Smooth muscle cell (in vitro differentiated cells): ENCODE measurements at regions not wholly inside any gene's neighbourhood (a gene's known extent, or its start where the extent isn't known, plus 50 kb on each side); places are given as distances from the start of the nearest gene placed in this dataset.

Source experiments
- DNase-seq: peaks from one replicate; lab custom pipeline; 2025; ENCODE audit not compliant: unreplicated experiment; lab: John Stamatoyannopoulos, UW
- H2AFZ ChIP-seq: fragments of 200-600 bp; sonication (generic); 2 replicates; pipeline ENCODE4 v1.6.0; 2016; ENCODE audit warnings: antibody characterized with exemption, low read depth, mild to moderate bottlenecking
- H3F3A ChIP-seq: fragments of 200-600 bp; sonication (generic); 2 replicates; pipeline ENCODE4 v1.6.0; 2017; ENCODE audit warnings: antibody characterized with exemption, low read depth
- H3K27ac ChIP-seq: fragments of 200-600 bp; sonication (generic); 2 replicates; pipeline ENCODE4 v1.5.1; 2016; ENCODE audit warnings: low read depth, mild to moderate bottlenecking
- H3K27me3 ChIP-seq: fragments of 200-600 bp; sonication (generic); 2 replicates; pipeline ENCODE4 v1.6.1; 2016; ENCODE audit warnings: low read depth, mild to moderate bottlenecking
- H3K36me3 ChIP-seq: fragments of 200-600 bp; sonication (generic); 2 replicates; pipeline ENCODE4 v1.5.1; 2016; ENCODE audit warnings: low read depth
- H3K4me1 ChIP-seq: fragments of 200-600 bp; sonication (generic); 2 replicates; pipeline ENCODE4 v1.5.1; 2016; ENCODE audit warnings: low read depth
- H3K4me2 ChIP-seq: fragments of 200-600 bp; sonication (generic); 2 replicates; pipeline ENCODE4 v1.6.0; 2016; ENCODE audit warnings: mild to moderate bottlenecking
- H3K4me3 ChIP-seq: fragments of 200-600 bp; sonication (generic); 2 replicates; pipeline ENCODE4 v1.5.1; 2016; ENCODE audit warnings: mild to moderate bottlenecking
- H3K79me2 ChIP-seq: fragments of 200-600 bp; sonication (generic); 2 replicates; pipeline ENCODE4 v1.6.0; 2016; ENCODE audit warnings: low read depth, mild to moderate bottlenecking
- H3K9ac ChIP-seq: fragments of 200-600 bp; sonication (generic); 2 replicates; pipeline ENCODE4 v1.6.0; 2016; ENCODE audit warnings: low read depth
- H3K9me3 ChIP-seq: fragments of 200-600 bp; sonication (generic); replicated peaks from 2 replicates; pipeline ENCODE4 v1.5.1; 2016; ENCODE audit warnings: low read depth
- H4K20me1 ChIP-seq: fragments of 200-600 bp; sonication (generic); 2 replicates; pipeline ENCODE4 v1.6.0; 2016; ENCODE audit warnings: low read depth
- WGBS: methylation state at CpG from one replicate; pipeline ENCODE4 v1.1.7; 2016; ENCODE audit warnings: low lambda C conversion rate; 5-methylcytosine and 5-hydroxymethylcytosine counted together
- TF ChIP-seq, protein P1 (sequence below): fragments of 200-600 bp; sonication (generic); IDR thresholded peaks from 2 replicates; pipeline ENCODE4 v1.5.1; 2017; ENCODE audit warnings: borderline replicate concordance, mild to moderate bottlenecking, antibody characterized with exemption; ENCODE audit not compliant: insufficient read depth, poor library complexity, severe bottlenecking

DNA sequence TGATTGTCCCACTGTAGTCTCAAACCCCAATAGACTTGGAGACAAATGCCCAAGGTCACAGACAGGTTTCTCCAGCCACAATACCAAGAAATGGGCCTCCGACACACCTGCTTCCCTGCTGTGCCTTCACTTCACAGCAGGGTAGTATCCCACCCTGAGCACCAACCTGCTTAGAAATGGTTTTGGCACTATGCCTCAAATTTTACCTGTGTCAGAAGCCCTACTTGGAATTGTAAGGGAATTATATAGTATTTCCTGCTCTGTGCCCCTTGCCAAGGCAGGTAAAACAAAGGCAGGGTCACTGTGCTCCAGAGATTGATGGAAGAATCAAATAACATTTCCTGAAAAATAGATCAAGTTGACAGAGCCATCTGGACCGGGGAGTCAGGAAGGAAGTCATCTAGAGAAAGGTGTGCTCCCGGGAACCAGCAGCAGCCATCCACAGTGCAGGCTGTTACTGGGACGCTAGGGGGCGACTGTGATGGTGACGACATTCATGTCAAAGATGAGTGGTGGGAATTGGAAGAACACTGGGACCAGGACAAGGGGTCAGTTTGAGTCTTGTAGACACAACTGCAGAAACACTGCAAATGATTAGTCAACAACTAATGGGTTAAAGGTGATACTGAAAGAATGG is 117.8 kb upstream of the AKR1E2 start:
- H3K27ac ChIP-seq, result no peak overlapping the region
- TF ChIP-seq, protein P1, sequence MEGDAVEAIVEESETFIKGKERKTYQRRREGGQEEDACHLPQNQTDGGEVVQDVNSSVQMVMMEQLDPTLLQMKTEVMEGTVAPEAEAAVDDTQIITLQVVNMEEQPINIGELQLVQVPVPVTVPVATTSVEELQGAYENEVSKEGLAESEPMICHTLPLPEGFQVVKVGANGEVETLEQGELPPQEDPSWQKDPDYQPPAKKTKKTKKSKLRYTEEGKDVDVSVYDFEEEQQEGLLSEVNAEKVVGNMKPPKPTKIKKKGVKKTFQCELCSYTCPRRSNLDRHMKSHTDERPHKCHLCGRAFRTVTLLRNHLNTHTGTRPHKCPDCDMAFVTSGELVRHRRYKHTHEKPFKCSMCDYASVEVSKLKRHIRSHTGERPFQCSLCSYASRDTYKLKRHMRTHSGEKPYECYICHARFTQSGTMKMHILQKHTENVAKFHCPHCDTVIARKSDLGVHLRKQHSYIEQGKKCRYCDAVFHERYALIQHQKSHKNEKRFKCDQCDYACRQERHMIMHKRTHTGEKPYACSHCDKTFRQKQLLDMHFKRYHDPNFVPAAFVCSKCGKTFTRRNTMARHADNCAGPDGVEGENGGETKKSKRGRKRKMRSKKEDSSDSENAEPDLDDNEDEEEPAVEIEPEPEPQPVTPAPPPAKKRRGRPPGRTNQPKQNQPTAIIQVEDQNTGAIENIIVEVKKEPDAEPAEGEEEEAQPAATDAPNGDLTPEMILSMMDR, result peak; percentile 27
- no peak overlapping the region for H3K9ac ChIP-seq
- no peak for DNase-seq
- WGBS, result 49% methylated on average over 6 of the region's 6 CpGs
- H3K4me3 ChIP-seq, result no peak overlapping the region
- no peaks in the 10 kb centered on the region for H3K9me3 ChIP-seq
- H3K36me3 ChIP-seq, result no peaks in the 10 kb centered on the region
- no peak overlapping the region for H2AFZ ChIP-seq
- H3K4me2 ChIP-seq, result no peak overlapping the region
- H3K27me3 ChIP-seq, result no peaks in the 10 kb centered on the region
- H3F3A ChIP-seq, result peaks cover 10% of the 10 kb centered on the region
- no peaks in the 10 kb centered on the region for H4K20me1 ChIP-seq
- no peaks in the 10 kb centered on the region for H3K79me2 ChIP-seq
- H3K4me1 ChIP-seq, result peaks cover 3% of the 10 kb centered on the region

DNA sequence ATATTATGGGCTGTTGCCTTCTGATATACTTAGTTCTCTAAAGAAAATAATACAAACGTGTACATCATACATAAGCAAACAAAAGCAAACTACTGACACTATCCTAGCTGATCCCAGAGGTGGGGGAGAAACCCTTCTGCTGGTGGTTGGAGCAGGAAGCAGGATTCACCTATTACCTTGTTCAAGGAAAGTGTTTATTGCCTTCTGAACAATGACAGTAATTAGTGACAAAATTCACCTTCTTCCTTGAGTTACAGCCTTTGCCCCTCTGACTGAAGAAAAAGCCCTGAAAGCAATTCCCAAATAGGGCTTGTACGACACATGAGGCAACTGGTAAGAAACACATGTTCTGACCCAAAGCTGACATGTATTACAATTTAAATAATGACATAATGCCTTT is 118.8 kb upstream of the AKR1E2 start:
- H3K9me3 ChIP-seq, result no peaks in the 10 kb centered on the region
- no peaks in the 10 kb centered on the region for H4K20me1 ChIP-seq
- no peak overlapping the region for H3K4me2 ChIP-seq
- DNase-seq, result no peak
- WGBS, result 82% methylated on average over 2 of the region's 2 CpGs
- H3K79me2 ChIP-seq, result no peaks in the 10 kb centered on the region
- peaks cover 10% of the 10 kb centered on the region for H3F3A ChIP-seq
- no peaks in the 10 kb centered on the region for H3K27me3 ChIP-seq
- H3K9ac ChIP-seq, result no peak overlapping the region
- H3K4me1 ChIP-seq, result peaks cover 3% of the 10 kb centered on the region
- H3K27ac ChIP-seq, result no peak overlapping the region
- no peaks in the 10 kb centered on the region for H3K36me3 ChIP-seq
- TF ChIP-seq, protein P1, result no peak
- no peak overlapping the region for H3K4me3 ChIP-seq
- no peak overlapping the region for H2AFZ ChIP-seq

DNA sequence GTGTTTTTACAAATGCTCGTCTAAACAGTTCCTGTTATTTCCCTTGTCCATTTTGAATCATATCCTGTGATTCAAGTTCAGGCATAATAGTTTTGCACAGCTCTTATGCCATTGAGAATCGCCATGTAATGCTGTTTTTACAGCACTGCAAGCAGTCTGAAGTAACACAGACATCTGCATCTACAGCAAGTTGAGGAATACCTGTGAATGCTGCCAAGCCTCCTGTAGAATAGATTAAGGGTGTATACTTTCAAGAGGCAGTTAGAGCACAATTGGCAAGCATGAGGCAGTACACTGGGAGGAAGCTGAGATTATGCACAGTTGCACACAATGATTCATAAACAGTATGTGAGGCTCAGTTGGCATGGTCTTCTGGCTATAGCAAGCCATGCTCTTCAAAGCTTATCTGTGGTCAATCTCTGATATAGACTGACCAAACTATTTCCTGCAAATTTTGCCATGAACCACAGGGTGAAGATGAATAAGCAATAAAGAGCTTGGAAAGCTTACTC is 121.9 kb upstream of the AKR1E2 start:
- Histone ChIP-seq H3K79me2 (no peaks in the 10 kb centered on the region), H3K36me3 (no peaks in the 10 kb centered on the region), H3K9ac (no peak overlapping the region), H3K27me3 (no peaks in the 10 kb centered on the region), H3F3A (peaks cover 10% of the 10 kb centered on the region), H3K4me2 (peak overlapping the region; percentile 28), H3K27ac (peak overlapping the region; percentile 60), H4K20me1 (no peaks in the 10 kb centered on the region), H2AFZ (no peak overlapping the region), H3K4me3 (no peak overlapping the region), H3K4me1 (peaks cover 3% of the 10 kb centered on the region), H3K9me3 (no peaks in the 10 kb centered on the region)
- 15% methylated on average over 2 of the region's 2 CpGs for whole genome bisulfite sequencing
- TF ChIP-seq, protein P1, result no peak
- DNase-seq, result no peak

DNA sequence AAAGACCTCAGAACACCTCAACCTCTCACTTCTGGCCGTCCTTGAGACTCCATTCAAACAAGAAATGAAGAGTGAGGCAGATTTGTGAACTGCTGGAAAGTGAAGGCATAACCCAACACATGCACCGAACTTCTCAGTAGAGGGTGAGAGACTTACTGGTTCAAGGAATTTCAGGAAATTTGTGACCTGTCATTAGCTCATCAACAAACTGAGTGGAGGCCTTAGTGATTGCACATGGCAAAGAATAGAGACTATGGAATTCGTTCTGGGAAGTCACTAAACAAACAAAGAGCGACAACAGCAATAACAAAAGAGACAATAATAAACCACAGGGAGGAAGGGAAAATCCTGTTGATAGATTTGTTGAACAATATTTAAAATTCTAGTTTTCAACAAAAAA is 125.0 kb upstream of the AKR1E2 start:
- Histone ChIP-seq H3K36me3 (no peaks in the 10 kb centered on the region), H3K79me2 (no peaks in the 10 kb centered on the region), H3K27me3 (no peaks in the 10 kb centered on the region), H3F3A (peaks cover 10% of the 10 kb centered on the region), H3K4me3 (no peak overlapping the region), H3K4me2 (no peak overlapping the region), H3K27ac (no peak overlapping the region), H2AFZ (peak overlapping the region; percentile 11), H3K4me1 (peaks cover 3% of the 10 kb centered on the region), H3K9ac (no peak overlapping the region), H3K9me3 (no peaks in the 10 kb centered on the region), H4K20me1 (no peaks in the 10 kb centered on the region)
- 85% methylated on average over 4 of the region's 4 CpGs for WGBS
- TF ChIP-seq, protein P1, result no peak
- DNase-seq, result no peak
